ENCODE measurements at regions not wholly inside any gene's neighbourhood (a gene's known extent, or its start where the extent isn't known, plus 50 kb on each side); places are given as distances from the start of the nearest gene placed in this dataset.

- POLR2A ChIA-PET = interaction anchor here (0.9 to 8.7 kb wide), 9 partner anchors 10 to 98 kb away, joined by 3 to 130 read pairs (median 5); partner anchors contain the start of gene IRF2BPL
- Mint-ChIP-seq H3K4me1 (peaks cover 84% of the 10 kb centered on the region), H3K4me3 (peak overlapping the region; percentile 73), H3K27ac (peak overlapping the region; percentile 96), H3K27me3 (peaks cover 9% of the 10 kb centered on the region), H3K9me3 (no peaks in the 10 kb centered on the region), H3K36me3 (ENCODE audit: low read depth) (peaks cover 7% of the 10 kb centered on the region)
- DNase-seq = peak; percentile 29
- CTCF ChIA-PET = interaction anchor here (0.6 to 1.8 kb wide), 6 partner anchors 10 to 364 kb away, joined by 3 to 11 read pairs (median 3); no protein-coding TSS in a partner anchor
Observed at GRCh38 chr14:76957224-76957891, 71.2 kb downstream of the IRF2BPL start.

GRCh38 chr14:76956316-76957090 is 72.0 kb downstream of the IRF2BPL start:
- POLR2A ChIA-PET = interaction anchor here (0.7 to 8.7 kb wide), 20 partner anchors 9 to 114 kb away, joined by 3 to 130 read pairs (median 6); partner anchors contain the start of gene IRF2BPL
- peak overlapping the region; percentile 96 for H3K27ac Mint-ChIP-seq
- H3K4me1 Mint-ChIP-seq = peaks cover 79% of the 10 kb centered on the region
- CTCF ChIA-PET = interaction anchor here (0.7 to 3.9 kb wide), 11 partner anchors 9 to 359 kb away, joined by 3 to 35 read pairs (median 5); no protein-coding TSS in a partner anchor
- peaks cover 7% of the 10 kb centered on the region for H3K36me3 Mint-ChIP-seq (ENCODE audit: low read depth)
- peak overlapping the region; percentile 73 for H3K4me3 Mint-ChIP-seq
- no peaks in the 10 kb centered on the region for H3K9me3 Mint-ChIP-seq
- peak; percentile 94 for DNase-seq
- peaks cover 4% of the 10 kb centered on the region for H3K27me3 Mint-ChIP-seq

- peak overlapping the region; percentile 96 for H3K27ac Mint-ChIP-seq
- no peaks in the 10 kb centered on the region for H3K9me3 Mint-ChIP-seq
- H3K27me3 Mint-ChIP-seq = peaks cover 4% of the 10 kb centered on the region
- peak overlapping the region; percentile 73 for H3K4me3 Mint-ChIP-seq
- ChIA-PET CTCF (interaction anchor here (0.7 to 3.9 kb wide), 11 partner anchors 9 to 360 kb away, joined by 3 to 35 read pairs (median 5); no protein-coding TSS in a partner anchor), POLR2A (interaction anchor here (0.7 to 8.7 kb wide), 18 partner anchors 8 to 115 kb away, joined by 3 to 130 read pairs (median 5); partner anchors contain the start of gene IRF2BPL)
- peaks cover 7% of the 10 kb centered on the region for H3K36me3 Mint-ChIP-seq (ENCODE audit: low read depth)
- DNase-seq = peak; percentile 72
- H3K4me1 Mint-ChIP-seq = peaks cover 79% of the 10 kb centered on the region
Observed at GRCh38 chr14:76955575-76956315, 72.8 kb downstream of the IRF2BPL start.

- CTCF ChIA-PET = interaction anchor here (1.2 to 3.9 kb wide), 8 partner anchors 7 to 115 kb away, joined by 4 to 35 read pairs (median 10); no protein-coding TSS in a partner anchor
- Mint-ChIP-seq H3K4me3 (no peak overlapping the region), H3K27ac (peak overlapping the region; percentile 96), H3K9me3 (no peaks in the 10 kb centered on the region), H3K36me3 (ENCODE audit: low read depth) (peaks cover 3% of the 10 kb centered on the region), H3K27me3 (no peaks in the 10 kb centered on the region), H3K4me1 (peaks cover 80% of the 10 kb centered on the region)
- no peak for DNase-seq
- POLR2A ChIA-PET = interaction anchor here (1.1 to 8.7 kb wide), 11 partner anchors 8 to 105 kb away, joined by 3 to 130 read pairs (median 8); partner anchors contain the start of gene IRF2BPL
Observed at GRCh38 chr14:76954394-76955190, 73.9 kb downstream of the IRF2BPL start.

- Mint-ChIP-seq H3K36me3 (ENCODE audit: low read depth) (peaks cover 3% of the 10 kb centered on the region), H3K4me3 (peak overlapping the region; percentile 50), H3K9me3 (no peaks in the 10 kb centered on the region), H3K4me1 (peaks cover 71% of the 10 kb centered on the region), H3K27ac (peak overlapping the region; percentile 74), H3K27me3 (no peaks in the 10 kb centered on the region)
- peak; percentile 62 for DNase-seq
- POLR2A ChIA-PET = interaction anchor here (0.8 to 8.7 kb wide), 13 partner anchors 8 to 92 kb away, joined by 3 to 130 read pairs (median 4); partner anchors contain the start of gene IRF2BPL
- CTCF ChIA-PET = interaction anchor here (0.6 to 3.9 kb wide), 12 partner anchors 8 to 117 kb away, joined by 3 to 35 read pairs (median 4); no protein-coding TSS in a partner anchor
Observed at GRCh38 chr14:76953311-76953945, 75.1 kb downstream of the IRF2BPL start.

- no peak overlapping the region for H3K27ac Mint-ChIP-seq
- POLR2A ChIA-PET = no interaction called here
- no peaks in the 10 kb centered on the region for H3K27me3 Mint-ChIP-seq
- H3K36me3 Mint-ChIP-seq (ENCODE audit: low read depth) = peaks cover 3% of the 10 kb centered on the region
- DNase-seq = no peak
- no peak overlapping the region for H3K4me3 Mint-ChIP-seq
- no peaks in the 10 kb centered on the region for H3K9me3 Mint-ChIP-seq
- peaks cover 71% of the 10 kb centered on the region for H3K4me1 Mint-ChIP-seq
- CTCF ChIA-PET = interaction anchor here (1.4 kb wide), 1 partner anchor 10 kb away, joined by 5 read pairs; no protein-coding TSS in a partner anchor
Observed at GRCh38 chr14:76951166-76951565, 77.3 kb downstream of the IRF2BPL start.

GRCh38 chr14:76950055-76951020 is 78.2 kb downstream of the IRF2BPL start:
- no peaks in the 10 kb centered on the region for H3K9me3 Mint-ChIP-seq
- CTCF ChIA-PET = interaction anchor here (0.6 to 1.5 kb wide), 4 partner anchors 11 to 37 kb away, joined by 3 to 6 read pairs (median 4); no protein-coding TSS in a partner anchor
- peaks cover under 1% of the 10 kb centered on the region for H3K36me3 Mint-ChIP-seq (ENCODE audit: low read depth)
- no peak for DNase-seq
- H3K27me3 Mint-ChIP-seq = no peaks in the 10 kb centered on the region
- POLR2A ChIA-PET = interaction anchor here (0.8 to 2.4 kb wide), 3 partner anchors 12 to 77 kb away, joined by 3 to 7 read pairs (median 3); no protein-coding TSS in a partner anchor
- no peak overlapping the region for H3K4me3 Mint-ChIP-seq
- H3K27ac Mint-ChIP-seq = no peak overlapping the region
- H3K4me1 Mint-ChIP-seq = peaks cover 64% of the 10 kb centered on the region

GRCh38 chr14:76948976-76949375 is 79.5 kb downstream of the IRF2BPL start:
- Mint-ChIP-seq H3K4me1 (peaks cover 54% of the 10 kb centered on the region), H3K27ac (no peak overlapping the region)

GRCh38 chr14:76948213-76948947 is 80.1 kb downstream of the IRF2BPL start:
- Mint-ChIP-seq H3K9me3 (no peaks in the 10 kb centered on the region), H3K4me3 (no peak overlapping the region), H3K36me3 (ENCODE audit: low read depth) (no peaks in the 10 kb centered on the region), H3K27me3 (no peaks in the 10 kb centered on the region), H3K27ac (no peak overlapping the region), H3K4me1 (peaks cover 49% of the 10 kb centered on the region)
- POLR2A ChIA-PET = interaction anchor here (1.2 to 2.4 kb wide), 8 partner anchors 8 to 121 kb away, joined by 3 to 18 read pairs (median 6); no protein-coding TSS in a partner anchor
- DNase-seq = no peak
- CTCF ChIA-PET = interaction anchor here (0.8 to 2.5 kb wide), 10 partner anchors 14 to 121 kb away, joined by 3 to 18 read pairs (median 8); no protein-coding TSS in a partner anchor

More at GRCh38 chr14:76948976-76949375, 79.5 kb downstream of the IRF2BPL start:
- no peak for DNase-seq
- POLR2A ChIA-PET = interaction anchor here (1.2 to 2.4 kb wide), 2 partner anchors 13 to 79 kb away, joined by 3 to 7 read pairs; no protein-coding TSS in a partner anchor
- CTCF ChIA-PET = interaction anchor here (0.8 to 2.5 kb wide), 3 partner anchors 19 to 106 kb away, joined by 3 to 12 read pairs (median 4); no protein-coding TSS in a partner anchor
- H3K27me3 Mint-ChIP-seq = no peaks in the 10 kb centered on the region
- no peaks in the 10 kb centered on the region for H3K36me3 Mint-ChIP-seq (ENCODE audit: low read depth)
- H3K9me3 Mint-ChIP-seq = no peaks in the 10 kb centered on the region
- no peak overlapping the region for H3K4me3 Mint-ChIP-seq

All from activated CD4-positive, alpha-beta memory T cell treated with anti-CD3 and anti-CD28 coated beads, Interleukin-2, amount 10 ng/mL, durations not matched to agents 7 days and 5 days (primary cell).